WERI-Rb-1 (cell line): ENCODE measurements at regions not wholly inside any gene's neighbourhood (a gene's known extent, or its start where the extent isn't known, plus 50 kb on each side); places are given as distances from the start of the nearest gene placed in this dataset.

Source experiments
- DNase-seq: peaks from one replicate; pipeline ENCODE4 v3.0.0-alpha.2; 2020
- H3K27ac ChIP-seq: fragments of 250-450 bp; sonication (Bioruptor Pico); 2 replicates; pipeline ENCODE4 v1.5.1; 2020; ENCODE audit warnings: mild to moderate bottlenecking, moderate library complexity
- H3K27me3 ChIP-seq: fragments of 250-450 bp; sonication (Bioruptor Pico); 2 replicates; pipeline ENCODE4 v1.5.1; 2021; ENCODE audit warnings: mild to moderate bottlenecking, low read depth, moderate library complexity; ENCODE audit not compliant: insufficient read depth, severe bottlenecking
- H3K36me3 ChIP-seq: fragments of 250-450 bp; sonication (Bioruptor Pico); 2 replicates; pipeline ENCODE4 v1.5.1; 2020; ENCODE audit warnings: mild to moderate bottlenecking, moderate library complexity
- H3K4me3 ChIP-seq: 2 replicates; pipeline ENCODE4 v1.5.1; 2011; ENCODE audit warnings: low read depth, mild to moderate bottlenecking, control low read depth, low read length
- H3K9me3 ChIP-seq: fragments of 250-450 bp; sonication (Bioruptor Pico); 2 replicates; pipeline ENCODE4 v1.5.1; 2021; ENCODE audit warnings: mild to moderate bottlenecking, moderate library complexity; ENCODE audit not compliant: severe bottlenecking
- CTCF ChIP-seq: IDR thresholded peaks from 2 replicates; pipeline ENCODE4 v1.5.1; 2011; ENCODE audit warnings: low read depth, mild to moderate bottlenecking, control low read depth, inconsistent platforms, low read length

GRCh38 chr7:97346349-97346748 lies 228.9 kb downstream of the SDHAF3 start:
- Histone ChIP-seq H3K9me3 (no peaks in the 10 kb centered on the region), H3K27me3 (no peaks in the 10 kb centered on the region), H3K36me3 (no peaks in the 10 kb centered on the region), H3K27ac (no peak overlapping the region), H3K4me3 (no peak overlapping the region)
- DNase-seq: no peak
- TF ChIP-seq CTCF: no peak

DNA sequence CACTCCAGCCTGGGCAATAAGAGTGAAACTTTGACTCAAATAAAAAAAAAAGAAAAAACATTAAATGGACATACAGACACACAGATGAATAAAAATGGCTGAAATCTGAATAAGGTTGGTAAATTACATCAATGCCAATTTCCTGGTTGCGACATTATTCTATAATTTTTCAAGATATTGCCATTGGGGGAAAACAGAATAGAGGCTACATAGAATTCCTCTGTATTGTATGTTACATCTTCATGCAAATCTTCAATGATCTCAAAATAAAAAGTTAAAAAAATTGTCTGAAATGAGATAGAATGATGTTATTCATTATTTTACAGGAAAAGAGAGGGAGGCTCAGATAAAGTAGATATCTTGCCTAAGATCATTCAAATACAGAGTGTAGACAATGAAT lies 234.0 kb downstream of the SDHAF3 start:
- no peak for DNase-seq
- Histone ChIP-seq H3K27ac (no peak overlapping the region), H3K36me3 (no peaks in the 10 kb centered on the region), H3K4me3 (no peak overlapping the region), H3K27me3 (no peaks in the 10 kb centered on the region), H3K9me3 (no peaks in the 10 kb centered on the region)
- TF ChIP-seq CTCF: no peak

DNA sequence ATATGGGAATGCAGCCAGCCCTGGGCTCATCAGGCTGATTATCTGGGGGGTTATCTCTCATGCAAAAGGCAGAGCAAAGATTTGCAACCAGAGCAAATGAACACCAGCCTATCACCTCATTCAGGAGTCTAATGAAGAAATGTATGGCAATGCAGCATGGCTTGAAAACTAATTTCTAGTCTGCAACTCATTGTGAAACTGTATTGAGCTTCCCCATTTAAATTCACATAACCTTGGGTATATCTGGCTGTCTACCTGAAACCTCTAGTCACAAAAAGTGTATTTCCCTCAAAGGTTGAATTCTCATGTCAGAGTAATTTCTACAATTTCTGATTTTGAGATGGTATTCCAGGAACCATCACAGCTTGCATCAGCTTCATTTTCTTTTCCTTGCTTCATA lies 240.0 kb downstream of the SDHAF3 start:
- no peaks in the 10 kb centered on the region for H3K36me3 ChIP-seq
- DNase-seq: no peak
- no peak overlapping the region for H3K27ac ChIP-seq
- no peak overlapping the region for H3K4me3 ChIP-seq
- H3K27me3 ChIP-seq: no peaks in the 10 kb centered on the region
- TF ChIP-seq CTCF: no peak
- H3K9me3 ChIP-seq: no peaks in the 10 kb centered on the region

GRCh38 chr7:97372882-97373281 lies 255.4 kb downstream of the SDHAF3 start:
- H3K4me3 ChIP-seq: no peak overlapping the region
- no peaks in the 10 kb centered on the region for H3K36me3 ChIP-seq
- TF ChIP-seq CTCF: no peak
- no peak for DNase-seq
- H3K27ac ChIP-seq: no peak overlapping the region
- no peaks in the 10 kb centered on the region for H3K9me3 ChIP-seq
- no peaks in the 10 kb centered on the region for H3K27me3 ChIP-seq

DNA sequence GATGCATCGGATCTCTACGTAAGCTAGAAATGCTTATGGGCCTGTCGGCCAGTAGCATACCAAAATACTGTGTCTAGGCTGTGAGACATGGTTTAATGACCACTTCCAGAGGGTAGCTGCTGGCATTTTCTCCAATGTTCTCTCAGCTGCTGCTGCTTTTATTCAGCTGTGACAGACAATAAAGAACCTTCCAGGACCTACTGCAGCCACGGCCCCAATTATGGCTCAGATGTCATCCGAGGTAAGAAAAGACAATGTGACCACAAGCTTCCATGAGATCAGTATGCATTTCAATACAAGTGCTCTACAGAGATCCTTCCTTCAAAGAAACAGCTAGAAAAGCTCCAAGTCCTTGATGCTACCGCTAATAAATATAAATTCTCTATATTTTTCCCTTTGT lies 256.2 kb downstream of the SDHAF3 start:
- Histone ChIP-seq H3K9me3 (no peaks in the 10 kb centered on the region), H3K4me3 (no peak overlapping the region), H3K27ac (no peak overlapping the region), H3K36me3 (no peaks in the 10 kb centered on the region), H3K27me3 (no peaks in the 10 kb centered on the region)
- TF ChIP-seq CTCF: no peak
- no peak for DNase-seq

- no peaks in the 10 kb centered on the region for H3K36me3 ChIP-seq
- H3K9me3 ChIP-seq: no peaks in the 10 kb centered on the region
- H3K27ac ChIP-seq: no peak overlapping the region
- no peak for DNase-seq
- H3K27me3 ChIP-seq: no peaks in the 10 kb centered on the region
- no peak for TF ChIP-seq CTCF
- H3K4me3 ChIP-seq: no peak overlapping the region
Observed at GRCh38 chr7:97377713-97378112, 260.2 kb downstream of the SDHAF3 start.
